H1 (cell line): ENCODE measurements at regions not wholly inside any gene's neighbourhood (a gene's known extent, or its start where the extent isn't known, plus 50 kb on each side); places are given as distances from the start of the nearest gene placed in this dataset.

Experiments used
- CTCF ChIA-PET: fragments of 300-600 bp; sonication (Branson Sonifier 250); formaldehyde crosslinking; loops from one replicate; lab custom pipeline; 2021; ENCODE audit not compliant: partially characterized antibody; lab: Charles Lee
- POLR2A ChIA-PET: fragments of 300-600 bp; sonication (Branson Sonifier 250); formaldehyde crosslinking; loops from one replicate; lab custom pipeline; 2021; ENCODE audit warnings: inconsistent platforms; ENCODE audit not compliant: partially characterized antibody; lab: Charles Lee
- DNase-seq, 2 experiments: peaks; one replicate each; pipeline versions ENCODE4 v3.0.0 to v3.0.0-alpha.2; 2010 to 2022; ENCODE audit warnings: low spot score in 2 of 2, low read depth in 1 of 2, mixed read lengths in 1 of 2
- FAIRE-seq: peaks from 2 replicates; lab custom pipeline; 2011; peaks lifted over from hg19 to GRCh38; lab: Jason Lieb, UNC
- H2AFZ ChIP-seq: 2 replicates; pipeline ENCODE4 v1.8.1; 2012; ENCODE audit warnings: low read length, inconsistent platforms
- H2AK5ac ChIP-seq: 2 replicates; pipeline ENCODE4 v1.6.1; 2013; ENCODE audit warnings: low read depth, low read length
- H2BK120ac ChIP-seq: replicated peaks from 2 replicates; pipeline ENCODE3; 2013; ENCODE audit warnings: low read depth, low read length, inconsistent platforms
- H2BK12ac ChIP-seq: 2 replicates; pipeline ENCODE4 v1.6.1; 2013; ENCODE audit warnings: low read depth, low read length
- H2BK15ac ChIP-seq: 2 replicates; pipeline ENCODE4 v1.6.1; 2013; ENCODE audit warnings: low read length
- H2BK20ac ChIP-seq: 2 replicates; pipeline ENCODE4 v1.6.1; 2013; ENCODE audit warnings: low read length
- H2BK5ac ChIP-seq: 2 replicates; pipeline ENCODE4 v1.6.1; 2013; ENCODE audit warnings: low read depth, low read length
- H3K14ac ChIP-seq: 2 replicates; pipeline ENCODE4 v1.6.1; 2013; ENCODE audit warnings: inconsistent platforms; ENCODE audit not compliant: insufficient read length
- H3K18ac ChIP-seq: 2 replicates; pipeline ENCODE4 v1.6.1; 2013; ENCODE audit warnings: low read length; ENCODE audit errors: extremely low read depth
- H3K23ac ChIP-seq: 2 replicates; pipeline ENCODE4 v1.6.1; 2013; ENCODE audit warnings: inconsistent platforms; ENCODE audit not compliant: insufficient read length
- H3K23me2 ChIP-seq: 2 replicates; pipeline ENCODE4 v1.6.1; 2013; ENCODE audit warnings: low read depth, low read length
- H3K27ac ChIP-seq: 2 replicates; pipeline ENCODE4 v1.6.1; 2011; ENCODE audit warnings: low read depth, low read length, inconsistent platforms
- H3K27me3 ChIP-seq, 4 experiments: replicated peaks in 1 of 4; 1 replicate in 1 of 4; 2 replicates in 3 of 4; pipeline versions ENCODE4 v1.6.1 to v1.8.1; 2011 to 2013; ENCODE audit warnings: low read length in 3 of 4, mild to moderate bottlenecking in 3 of 4, inconsistent platforms in 2 of 4, mixed read lengths in 2 of 4, moderate library complexity in 1 of 4; ENCODE audit not compliant: control insufficient read depth in 3 of 4, insufficient read depth in 3 of 4; ENCODE audit errors: extremely low read depth in 1 of 4
- H3K36me3 ChIP-seq, 4 experiments: 2 replicates each; pipeline versions ENCODE4 v1.6.1 to v1.8.1; 2011 to 2013; ENCODE audit warnings: mild to moderate bottlenecking in 4 of 4, low read length in 3 of 4, moderate library complexity in 2 of 4, control low read depth in 1 of 4, inconsistent platforms in 1 of 4; ENCODE audit not compliant: insufficient read depth in 4 of 4, control insufficient read depth in 2 of 4
- H3K4ac ChIP-seq: replicated peaks from 2 replicates; pipeline ENCODE3; 2013; ENCODE audit warnings: low read length, low read depth, mixed read lengths, inconsistent platforms; ENCODE audit not compliant: insufficient read length
- H3K4me1 ChIP-seq, 4 experiments: replicated peaks in 1 of 4; 1 replicate in 1 of 4; 2 replicates in 3 of 4; pipeline versions ENCODE4 v1.6.1 to v1.8.1; 2011 to 2013; ENCODE audit warnings: low read length in 3 of 4, inconsistent platforms in 2 of 4, mixed read lengths in 1 of 4; ENCODE audit not compliant: insufficient read depth in 4 of 4, control insufficient read depth in 3 of 4
- H3K4me2 ChIP-seq, 2 experiments: 2 replicates each; pipeline versions ENCODE4 v1.6.1 to v1.8.1; 2011 to 2013; ENCODE audit warnings: low read depth in 2 of 2, low read length in 2 of 2, control low read depth in 1 of 2, inconsistent platforms in 1 of 2, mild to moderate bottlenecking in 1 of 2; ENCODE audit not compliant: insufficient read depth in 1 of 2
- H3K4me3 ChIP-seq, 4 experiments: fragments of 200-600, 300-600 bp in 1 of 4; sonication (generic), shearing (Covaris generic), sonication (Bioruptor Twin) in 1 of 4; 2 replicates each; pipeline versions ENCODE4 v1.5.1 to v1.8.1; 2011 to 2016; ENCODE audit warnings: low read length in 4 of 4, low read depth in 3 of 4, control low read depth in 2 of 4, inconsistent platforms in 2 of 4, mild to moderate bottlenecking in 2 of 4, mixed read lengths in 1 of 4, moderate library complexity in 1 of 4; ENCODE audit not compliant: insufficient read depth in 2 of 4; ENCODE audit errors: extremely low read depth in 1 of 4
- H3K56ac ChIP-seq: replicated peaks from 2 replicates; pipeline ENCODE3; 2013; ENCODE audit warnings: low read depth, mild to moderate bottlenecking, mixed read lengths, low read length, inconsistent platforms; ENCODE audit not compliant: insufficient read length
- H3K79me1 ChIP-seq: 2 replicates; pipeline ENCODE4 v1.6.1; 2013; ENCODE audit warnings: low read depth, low read length, control low read depth
- H3K79me2 ChIP-seq, 2 experiments: 2 replicates each; pipeline versions ENCODE4 v1.6.1 to v1.8.1; 2012 to 2013; ENCODE audit warnings: low read length in 2 of 2, mild to moderate bottlenecking in 2 of 2, inconsistent platforms in 1 of 2; ENCODE audit not compliant: insufficient read depth in 2 of 2, control insufficient read depth in 1 of 2
- H3K9ac ChIP-seq, 4 experiments: replicated peaks in 1 of 4; 1 replicate in 1 of 4; 2 replicates in 3 of 4; pipeline versions ENCODE4 v1.6.1 to v1.8.1; 2011 to 2013; ENCODE audit warnings: low read depth in 3 of 4, low read length in 3 of 4, control low read depth in 2 of 4, mild to moderate bottlenecking in 2 of 4, moderate library complexity in 2 of 4, inconsistent platforms in 1 of 4; ENCODE audit errors: extremely low read depth in 1 of 4
- H3K9me3 ChIP-seq, 2 experiments: 2 replicates each; pipeline versions ENCODE4 v1.6.1 to v1.8.1; 2012 to 2013; ENCODE audit warnings: mild to moderate bottlenecking in 2 of 2, moderate library complexity in 2 of 2, control low read depth in 1 of 2, inconsistent platforms in 1 of 2, low read depth in 1 of 2, low read length in 1 of 2, mixed read lengths in 1 of 2; ENCODE audit not compliant: insufficient read depth in 2 of 2
- H4K20me1 ChIP-seq, 2 experiments: replicated peaks in 1 of 2; 2 replicates each; pipeline versions ENCODE3 to v1.8.1; 2011 to 2013; ENCODE audit warnings: inconsistent platforms in 2 of 2, low read length in 2 of 2, mild to moderate bottlenecking in 1 of 2; ENCODE audit not compliant: insufficient read depth in 2 of 2, control insufficient read depth in 1 of 2
- H4K5ac ChIP-seq: 2 replicates; pipeline ENCODE4 v1.6.1; 2013; ENCODE audit warnings: low read length, low read depth, mixed read lengths, inconsistent platforms; ENCODE audit not compliant: insufficient read length
- H4K8ac ChIP-seq: 2 replicates; pipeline ENCODE4 v1.8.0; 2013; ENCODE audit warnings: mild to moderate bottlenecking, moderate library complexity, low read length, inconsistent platforms; ENCODE audit not compliant: insufficient read depth; ENCODE audit errors: extremely low read depth
- H4K91ac ChIP-seq: replicated peaks from 2 replicates; pipeline ENCODE3; 2013; ENCODE audit warnings: low read length, mixed read lengths, inconsistent platforms; ENCODE audit not compliant: insufficient read length
- CHD1 ChIP-seq: IDR thresholded peaks from 2 replicates; pipeline ENCODE4 v1.6.1; 2012; ENCODE audit warnings: low read depth, low read length, improper control_type of control experiment
- EGR1 ChIP-seq: IDR thresholded peaks from 2 replicates; pipeline ENCODE4 v1.6.1; 2011; ENCODE audit warnings: low read depth, low read length, borderline replicate concordance
- EP300 ChIP-seq, 2 experiments: IDR thresholded peaks; 1 replicate in 1 of 2; 2 replicates in 1 of 2; pipeline ENCODE4 v1.6.1; 2011 to 2012; ENCODE audit warnings: low read depth in 2 of 2, low read length in 2 of 2, mild to moderate bottlenecking in 2 of 2, borderline replicate concordance in 1 of 2, inconsistent platforms in 1 of 2, moderate library complexity in 1 of 2
- KDM1A ChIP-seq: fragments of 200-600, 300-600 bp; sonication (generic); IDR thresholded peaks from 2 replicates; pipeline ENCODE4 v1.7.1; 2016; ENCODE audit warnings: mild to moderate bottlenecking, low read length, borderline replicate concordance
- RXRA ChIP-seq: IDR thresholded peaks from 2 replicates; pipeline ENCODE4 v1.6.1; 2011; ENCODE audit warnings: low read depth, mild to moderate bottlenecking, low read length, moderate library complexity; ENCODE audit not compliant: insufficient read depth
- SUZ12 ChIP-seq: fragments of 200-600 bp; sonication (generic); IDR thresholded peaks from 2 replicates; pipeline ENCODE4 v1.6.1; 2012; ENCODE audit warnings: mild to moderate bottlenecking, inconsistent platforms, low read length, moderate library complexity, mixed read lengths
- WGBS, 2 experiments: shearing (Covaris generic) in 1 of 2; methylation state at CpG; one replicate each; pipeline versions ENCODE4 v1.1.6 to v1.1.7; 2013 to 2015; ENCODE audit warnings: low lambda C conversion rate in 2 of 2, mixed read lengths in 2 of 2, inconsistent platforms in 1 of 2, low coverage in 1 of 2, missing lambda C conversion rate in 1 of 2; ENCODE audit not compliant: insufficient replicate concordance in 2 of 2, insufficient coverage in 1 of 2, insufficient read length in 1 of 2; ENCODE audit errors: extremely low coverage in 1 of 2, missing lambda C conversion rate in 1 of 2; 5-methylcytosine and 5-hydroxymethylcytosine counted together

- no peak overlapping the region for H3K56ac ChIP-seq
- no peak overlapping the region for H3K23ac ChIP-seq
- H3K79me2 ChIP-seq: no peaks in the 10 kb centered on the region
- H2BK15ac ChIP-seq: no peak overlapping the region
- no peak overlapping the region for H4K8ac ChIP-seq
- no peak overlapping the region for H2BK5ac ChIP-seq
- H3K18ac ChIP-seq: no peak overlapping the region
- ChIA-PET CTCF (interaction anchor here (0.9 to 1.3 kb wide), 3 partner anchors 13 to 25 kb away, joined by 3 read pairs; no protein-coding TSS in a partner anchor), POLR2A (interaction anchor here (1.1 kb wide), 1 partner anchor 22 kb away, joined by 3 read pairs; no protein-coding TSS in a partner anchor)
- H3K36me3 ChIP-seq: no peaks in the 10 kb centered on the region; a peak in 1 of 8 replicates
- no peaks in the 10 kb centered on the region for H3K27me3 ChIP-seq
- WGBS, 2 experiments: 94% methylated on average over 5 of the region's 5 CpGs; no CpG with 5 or more reads in 1 of the 2 experiments
- no peaks in the 10 kb centered on the region for H4K20me1 ChIP-seq
- no peak overlapping the region for H3K14ac ChIP-seq
- DNase-seq (no peak), FAIRE-seq (no peak)
- H3K27ac ChIP-seq: no peak overlapping the region
- H3K4ac ChIP-seq: no peak overlapping the region
- H2AFZ ChIP-seq: no peak overlapping the region
- no peaks in the 10 kb centered on the region for H3K23me2 ChIP-seq
- no peaks in the 10 kb centered on the region for H3K79me1 ChIP-seq
- no peak overlapping the region for H2BK20ac ChIP-seq
- H3K4me2 ChIP-seq: no peak overlapping the region
- H3K9me3 ChIP-seq: no peaks in the 10 kb centered on the region
- H4K5ac ChIP-seq: no peak overlapping the region
- no peak overlapping the region for H4K91ac ChIP-seq
- no peaks in the 10 kb centered on the region for H3K4me1 ChIP-seq
- H3K4me3 ChIP-seq: no peak overlapping the region
- no peak overlapping the region for H2BK120ac ChIP-seq
- no peak overlapping the region for H2BK12ac ChIP-seq
- no peak overlapping the region for H3K9ac ChIP-seq
- TF ChIP-seq KDM1A: no peak
- no peak for TF ChIP-seq SUZ12
- TF ChIP-seq EP300 (IDR thresholded peaks at IDR 0.05; ENCODE audit: borderline replicate concordance in 1 of 2, low read depth in 2 of 2, low read length in 2 of 2): no peak
- no peak for TF ChIP-seq CHD1
- TF ChIP-seq RXRA: no peak
- no peak for TF ChIP-seq EGR1
- H2AK5ac ChIP-seq: no peak overlapping the region
Observed at GRCh38 chr3:168186293-168186983, 90.7 kb upstream of the GOLIM4 start.
